Astrocyte of the spinal cord (primary cell): ENCODE measurements at regions not wholly inside any gene's neighbourhood (a gene's known extent, or its start where the extent isn't known, plus 50 kb on each side); places are given as distances from the start of the nearest gene placed in this dataset.

Experiments
- DNase-seq: peaks from one replicate; pipeline ENCODE4 v3.0.0; 2011; ENCODE audit warnings: low read depth, low spot score
- H3K4me3 ChIP-seq: 2 replicates; pipeline ENCODE4 v1.5.1; 2011; ENCODE audit warnings: low read depth, mild to moderate bottlenecking, low read length, moderate library complexity
- CTCF ChIP-seq: IDR thresholded peaks from 2 replicates; pipeline ENCODE4 v1.5.1; 2012; ENCODE audit warnings: low read depth, mild to moderate bottlenecking, low read length, inconsistent platforms
- in situ Hi-C: cut with HindIII; loops from 2 replicates; pipeline ENCODE4 v1.10.0; 2017; ENCODE audit warnings: low sequenced_read_pairs

DNA sequence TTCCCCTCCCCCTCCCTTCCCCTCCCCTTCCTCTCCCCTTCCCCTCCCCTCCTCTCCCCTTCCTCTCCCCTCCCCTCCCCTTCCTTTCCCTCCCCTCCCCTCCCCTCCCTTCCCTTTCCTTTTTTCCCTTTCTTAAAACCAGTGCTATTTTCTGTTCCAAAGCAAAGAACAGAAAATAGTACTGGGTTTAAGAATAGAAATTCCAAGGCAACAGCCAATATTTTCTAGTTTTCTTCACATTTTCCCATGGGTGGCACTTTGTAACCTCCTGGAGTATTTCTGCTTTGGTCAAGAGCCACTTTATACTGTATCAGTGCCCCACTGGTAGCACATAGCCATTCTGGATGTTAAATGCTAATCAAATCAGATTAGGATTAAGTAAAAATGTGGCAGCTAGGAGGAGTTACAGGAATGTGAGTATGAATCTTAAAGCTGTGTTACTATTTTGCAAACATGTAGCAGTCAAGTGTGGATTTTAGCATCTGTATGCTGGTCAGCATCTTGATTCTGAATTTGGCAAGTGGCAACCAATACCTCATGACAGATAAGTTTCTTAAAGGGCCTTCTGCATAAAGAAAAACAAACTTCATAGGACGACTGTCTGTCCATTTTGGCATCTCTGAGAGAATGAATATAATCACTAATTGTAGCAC is 126.4 kb downstream of the CEP57L1 start:
- no peak overlapping the region for H3K4me3 ChIP-seq
- no peak for DNase-seq
- no peak for TF ChIP-seq CTCF
- in situ Hi-C loops: no loop called here
